MM.1S (cell line): ENCODE measurements at regions not wholly inside any gene's neighbourhood (a gene's known extent, or its start where the extent isn't known, plus 50 kb on each side); places are given as distances from the start of the nearest gene placed in this dataset.

Experiments
- DNase-seq: peaks from one replicate; pipeline ENCODE4 v3.0.0-alpha.2; 2015
- H2AFZ ChIP-seq: fragments of 300-600 bp; sonication (generic); 2 replicates; pipeline ENCODE4 v1.6.0; 2016; ENCODE audit warnings: antibody characterized with exemption, low read length
- H3F3A ChIP-seq: fragments of 300-600 bp; sonication (generic); 2 replicates; pipeline ENCODE4 v1.6.1; 2016; ENCODE audit warnings: mild to moderate bottlenecking, antibody characterized with exemption, low read length, moderate library complexity, mixed read lengths; ENCODE audit not compliant: insufficient read depth
- H3K27ac ChIP-seq: fragments of 300-600 bp; sonication (generic); 2 replicates; pipeline ENCODE4 v1.5.1; 2016; ENCODE audit warnings: mild to moderate bottlenecking, low read length
- H3K27me3 ChIP-seq: fragments of 300-600 bp; sonication (generic); replicated peaks from 2 replicates; pipeline ENCODE4 v1.6.0; 2016; ENCODE audit warnings: low read length; ENCODE audit not compliant: insufficient read depth
- H3K36me3 ChIP-seq: fragments of 300-600 bp; sonication (generic); replicated peaks from 2 replicates; pipeline ENCODE4 v1.6.1; 2016; ENCODE audit warnings: mild to moderate bottlenecking, low read length, mixed read lengths; ENCODE audit not compliant: insufficient read depth
- H3K4me1 ChIP-seq: fragments of 300-600 bp; sonication (generic); 2 replicates; pipeline ENCODE4 v1.6.1; 2016; ENCODE audit warnings: low read length, mixed read lengths
- H3K4me2 ChIP-seq: fragments of 300-600 bp; sonication (generic); 2 replicates; pipeline ENCODE4 v1.6.0; 2016; ENCODE audit warnings: low read depth, low read length
- H3K4me3 ChIP-seq: fragments of 300-600 bp; sonication (generic); 2 replicates; pipeline ENCODE4 v1.5.1; 2016; ENCODE audit warnings: low read length, mixed read lengths
- H3K79me2 ChIP-seq: fragments of 300-600 bp; sonication (generic); 2 replicates; pipeline ENCODE4 v1.6.1; 2016; ENCODE audit warnings: mixed run types, low read length, mixed read lengths
- H3K9ac ChIP-seq: fragments of 300-600 bp; sonication (generic); 2 replicates; pipeline ENCODE4 v1.6.1; 2016; ENCODE audit warnings: low read length, mixed read lengths
- H3K9me2 ChIP-seq: fragments of 300-600 bp; sonication (generic); replicated peaks from 2 replicates; pipeline ENCODE4 v1.6.1; 2016; ENCODE audit warnings: mild to moderate bottlenecking, low read length, mixed read lengths; ENCODE audit not compliant: insufficient read depth
- H3K9me3 ChIP-seq: fragments of 300-600 bp; sonication (generic); replicated peaks from 2 replicates; pipeline ENCODE4 v1.6.1; 2016; ENCODE audit warnings: mild to moderate bottlenecking, low read length, mixed read lengths; ENCODE audit not compliant: insufficient read depth
- H4K20me1 ChIP-seq: fragments of 300-600 bp; sonication (generic); 2 replicates; pipeline ENCODE4 v1.6.1; 2016; ENCODE audit warnings: mild to moderate bottlenecking, low read length, moderate library complexity, mixed read lengths; ENCODE audit not compliant: insufficient read depth
- EZH2 ChIP-seq: fragments of 300-600 bp; sonication (generic); optimal IDR thresholded peaks from 2 replicates; pipeline ENCODE3; 2017; ENCODE audit warnings: low read depth, mild to moderate bottlenecking, antibody characterized with exemption, low read length, mixed read lengths
- EZH2phosphoT487 ChIP-seq: fragments of 300-600 bp; sonication (generic); IDR thresholded peaks from 2 replicates; pipeline ENCODE4 v1.6.1; 2018; ENCODE audit warnings: antibody characterized with exemption, low read length
- TF ChIP-seq, protein P1 (sequence below): fragments of 300-600 bp; sonication (generic); IDR thresholded peaks from 2 replicates; pipeline ENCODE4 v1.5.1; 2016; ENCODE audit warnings: antibody characterized with exemption, low read length, mixed read lengths

DNA sequence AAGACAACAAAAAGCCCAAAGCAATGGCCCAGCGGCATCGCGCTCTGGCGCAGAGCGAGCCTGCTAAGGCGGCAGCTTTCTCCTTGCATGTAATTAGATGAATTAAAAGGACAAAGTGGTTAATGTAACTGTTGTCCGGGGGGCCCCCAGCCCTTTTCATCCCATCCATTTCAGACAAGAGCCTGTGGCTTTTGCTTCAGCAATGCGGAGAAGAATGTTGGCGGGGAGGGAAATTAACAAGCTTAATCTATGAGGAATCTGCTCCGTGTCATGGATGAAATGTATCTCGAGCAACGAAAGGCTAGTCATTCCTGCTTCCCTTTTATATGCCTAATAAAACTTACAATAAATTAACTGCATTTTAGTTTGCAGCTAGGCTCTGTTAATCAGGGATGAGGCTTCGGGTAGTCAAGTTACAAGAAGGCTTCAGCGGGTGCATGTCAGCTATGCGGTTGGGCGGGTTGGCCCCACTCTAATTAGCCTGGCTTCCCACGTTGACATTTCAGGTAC lies 203.3 kb downstream of the BUB3 start:
- Histone ChIP-seq H3F3A (no peaks in the 10 kb centered on the region), H3K9me2 (no peaks in the 10 kb centered on the region), H3K27me3 (no peaks in the 10 kb centered on the region), H3K4me2 (no peak overlapping the region), H2AFZ (no peak overlapping the region), H3K4me3 (no peak overlapping the region), H3K36me3 (no peaks in the 10 kb centered on the region), H4K20me1 (no peaks in the 10 kb centered on the region), H3K9me3 (no peaks in the 10 kb centered on the region), H3K9ac (no peak overlapping the region), H3K4me1 (no peaks in the 10 kb centered on the region), H3K79me2 (no peaks in the 10 kb centered on the region), H3K27ac (no peak overlapping the region)
- no peak for TF ChIP-seq EZH2phosphoT487
- TF ChIP-seq, protein P1, sequence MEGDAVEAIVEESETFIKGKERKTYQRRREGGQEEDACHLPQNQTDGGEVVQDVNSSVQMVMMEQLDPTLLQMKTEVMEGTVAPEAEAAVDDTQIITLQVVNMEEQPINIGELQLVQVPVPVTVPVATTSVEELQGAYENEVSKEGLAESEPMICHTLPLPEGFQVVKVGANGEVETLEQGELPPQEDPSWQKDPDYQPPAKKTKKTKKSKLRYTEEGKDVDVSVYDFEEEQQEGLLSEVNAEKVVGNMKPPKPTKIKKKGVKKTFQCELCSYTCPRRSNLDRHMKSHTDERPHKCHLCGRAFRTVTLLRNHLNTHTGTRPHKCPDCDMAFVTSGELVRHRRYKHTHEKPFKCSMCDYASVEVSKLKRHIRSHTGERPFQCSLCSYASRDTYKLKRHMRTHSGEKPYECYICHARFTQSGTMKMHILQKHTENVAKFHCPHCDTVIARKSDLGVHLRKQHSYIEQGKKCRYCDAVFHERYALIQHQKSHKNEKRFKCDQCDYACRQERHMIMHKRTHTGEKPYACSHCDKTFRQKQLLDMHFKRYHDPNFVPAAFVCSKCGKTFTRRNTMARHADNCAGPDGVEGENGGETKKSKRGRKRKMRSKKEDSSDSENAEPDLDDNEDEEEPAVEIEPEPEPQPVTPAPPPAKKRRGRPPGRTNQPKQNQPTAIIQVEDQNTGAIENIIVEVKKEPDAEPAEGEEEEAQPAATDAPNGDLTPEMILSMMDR = no peak
- no peak for DNase-seq

DNA sequence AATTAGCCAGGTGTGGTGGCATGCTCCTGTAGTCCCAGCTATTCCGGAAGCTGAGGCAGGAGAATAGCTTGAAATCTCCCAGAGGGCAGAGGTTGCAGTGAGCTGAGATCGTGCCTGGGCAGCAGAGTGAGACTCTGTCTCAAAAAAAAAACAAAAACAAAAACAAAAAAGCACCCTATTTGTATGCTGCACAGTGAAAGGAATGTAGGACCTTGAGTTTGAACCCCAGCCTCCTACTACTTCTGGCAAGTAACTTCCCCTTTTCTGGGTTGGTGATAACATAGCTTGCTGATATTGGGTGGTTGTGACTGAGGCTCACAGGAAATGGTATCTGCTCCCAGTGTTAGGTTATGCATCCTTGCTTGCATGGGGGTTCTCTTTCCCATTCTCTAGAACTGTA lies 205.3 kb downstream of the BUB3 start:
- DNase-seq = no peak
- H3K9me3 ChIP-seq = no peaks in the 10 kb centered on the region
- H3K79me2 ChIP-seq = no peaks in the 10 kb centered on the region
- no peak overlapping the region for H3K4me3 ChIP-seq
- no peaks in the 10 kb centered on the region for H3K27me3 ChIP-seq
- no peak overlapping the region for H3K4me2 ChIP-seq
- H3F3A ChIP-seq = no peaks in the 10 kb centered on the region
- no peaks in the 10 kb centered on the region for H3K4me1 ChIP-seq
- no peaks in the 10 kb centered on the region for H3K9me2 ChIP-seq
- no peak overlapping the region for H3K27ac ChIP-seq
- H3K36me3 ChIP-seq = no peaks in the 10 kb centered on the region
- no peak overlapping the region for H2AFZ ChIP-seq
- no peak overlapping the region for H3K9ac ChIP-seq
- no peaks in the 10 kb centered on the region for H4K20me1 ChIP-seq
- TF ChIP-seq, protein P1 = no peak
- TF ChIP-seq EZH2 (no peak), EZH2phosphoT487 (no peak)

DNA sequence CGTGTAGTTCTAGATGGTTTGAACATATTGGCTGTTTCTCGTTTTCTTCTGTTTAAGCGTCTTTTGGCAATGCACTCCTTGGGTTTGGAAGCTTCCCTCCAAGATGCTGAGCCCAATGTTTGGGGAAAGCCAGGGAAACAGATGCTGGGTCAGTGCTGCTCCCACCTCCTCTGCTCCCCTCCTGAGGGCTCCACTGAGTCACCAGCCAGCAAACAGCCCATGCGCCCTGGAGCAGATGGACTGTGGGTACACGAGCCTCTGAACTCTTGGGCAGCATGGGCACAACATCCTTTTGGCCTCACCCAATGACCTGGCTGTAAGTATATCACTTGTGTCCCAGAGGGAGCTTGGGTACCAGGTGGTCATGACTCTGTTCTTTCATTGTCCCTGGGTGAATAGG lies 207.6 kb downstream of the BUB3 start:
- Histone ChIP-seq H3K4me1 (no peaks in the 10 kb centered on the region), H2AFZ (no peak overlapping the region), H3F3A (no peaks in the 10 kb centered on the region), H3K27me3 (no peaks in the 10 kb centered on the region), H4K20me1 (no peaks in the 10 kb centered on the region), H3K27ac (no peak overlapping the region), H3K36me3 (no peaks in the 10 kb centered on the region), H3K79me2 (no peaks in the 10 kb centered on the region), H3K9ac (no peak overlapping the region), H3K9me2 (no peaks in the 10 kb centered on the region), H3K4me2 (no peak overlapping the region), H3K9me3 (no peaks in the 10 kb centered on the region), H3K4me3 (no peak overlapping the region)
- TF ChIP-seq, protein P1 = no peak
- no peak for TF ChIP-seq EZH2
- TF ChIP-seq EZH2phosphoT487 = no peak
- no peak for DNase-seq
